ENCODE measurements at regions not wholly inside any gene's neighbourhood (a gene's known extent, or its start where the extent isn't known, plus 50 kb on each side); places are given as distances from the start of the nearest gene placed in this dataset.

DNA sequence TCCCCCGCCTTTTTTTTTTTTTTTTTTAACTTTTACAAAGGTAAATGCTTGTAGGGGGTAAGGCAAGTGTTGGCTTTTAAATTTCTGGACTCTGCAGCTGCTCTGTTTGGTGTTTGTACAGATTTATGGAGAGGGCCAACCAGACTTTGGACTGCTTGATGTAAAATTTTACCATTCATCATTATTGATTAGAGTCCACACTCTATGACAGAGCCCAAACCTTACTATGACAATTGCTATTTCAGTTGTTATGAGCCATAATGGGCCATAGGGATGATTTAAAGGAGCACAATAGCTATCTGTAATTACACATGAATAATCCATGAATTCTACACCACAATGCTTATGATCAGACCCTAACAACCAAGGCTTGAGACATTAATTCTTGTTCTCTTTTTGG lies 867.2 kb downstream of the NR2F1-AS1 start (continued):
- no peak for TF ChIP-seq SREBF2 (IDR thresholded peaks at IDR 0.05; ENCODE audit: low read length)
- TF ChIP-seq SPI1 (IDR thresholded peaks at IDR 0.05; ENCODE audit: borderline replicate concordance, insufficient read depth, low read depth, low read length), result no peak
- TF ChIP-seq, protein P1, sequence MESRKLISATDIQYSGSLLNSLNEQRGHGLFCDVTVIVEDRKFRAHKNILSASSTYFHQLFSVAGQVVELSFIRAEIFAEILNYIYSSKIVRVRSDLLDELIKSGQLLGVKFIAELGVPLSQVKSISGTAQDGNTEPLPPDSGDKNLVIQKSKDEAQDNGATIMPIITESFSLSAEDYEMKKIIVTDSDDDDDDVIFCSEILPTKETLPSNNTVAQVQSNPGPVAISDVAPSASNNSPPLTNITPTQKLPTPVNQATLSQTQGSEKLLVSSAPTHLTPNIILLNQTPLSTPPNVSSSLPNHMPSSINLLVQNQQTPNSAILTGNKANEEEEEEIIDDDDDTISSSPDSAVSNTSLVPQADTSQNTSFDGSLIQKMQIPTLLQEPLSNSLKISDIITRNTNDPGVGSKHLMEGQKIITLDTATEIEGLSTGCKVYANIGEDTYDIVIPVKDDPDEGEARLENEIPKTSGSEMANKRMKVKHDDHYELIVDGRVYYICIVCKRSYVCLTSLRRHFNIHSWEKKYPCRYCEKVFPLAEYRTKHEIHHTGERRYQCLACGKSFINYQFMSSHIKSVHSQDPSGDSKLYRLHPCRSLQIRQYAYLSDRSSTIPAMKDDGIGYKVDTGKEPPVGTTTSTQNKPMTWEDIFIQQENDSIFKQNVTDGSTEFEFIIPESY (IDR thresholded peaks at IDR 0.05), result no peak
- TF ChIP-seq, protein P2, sequence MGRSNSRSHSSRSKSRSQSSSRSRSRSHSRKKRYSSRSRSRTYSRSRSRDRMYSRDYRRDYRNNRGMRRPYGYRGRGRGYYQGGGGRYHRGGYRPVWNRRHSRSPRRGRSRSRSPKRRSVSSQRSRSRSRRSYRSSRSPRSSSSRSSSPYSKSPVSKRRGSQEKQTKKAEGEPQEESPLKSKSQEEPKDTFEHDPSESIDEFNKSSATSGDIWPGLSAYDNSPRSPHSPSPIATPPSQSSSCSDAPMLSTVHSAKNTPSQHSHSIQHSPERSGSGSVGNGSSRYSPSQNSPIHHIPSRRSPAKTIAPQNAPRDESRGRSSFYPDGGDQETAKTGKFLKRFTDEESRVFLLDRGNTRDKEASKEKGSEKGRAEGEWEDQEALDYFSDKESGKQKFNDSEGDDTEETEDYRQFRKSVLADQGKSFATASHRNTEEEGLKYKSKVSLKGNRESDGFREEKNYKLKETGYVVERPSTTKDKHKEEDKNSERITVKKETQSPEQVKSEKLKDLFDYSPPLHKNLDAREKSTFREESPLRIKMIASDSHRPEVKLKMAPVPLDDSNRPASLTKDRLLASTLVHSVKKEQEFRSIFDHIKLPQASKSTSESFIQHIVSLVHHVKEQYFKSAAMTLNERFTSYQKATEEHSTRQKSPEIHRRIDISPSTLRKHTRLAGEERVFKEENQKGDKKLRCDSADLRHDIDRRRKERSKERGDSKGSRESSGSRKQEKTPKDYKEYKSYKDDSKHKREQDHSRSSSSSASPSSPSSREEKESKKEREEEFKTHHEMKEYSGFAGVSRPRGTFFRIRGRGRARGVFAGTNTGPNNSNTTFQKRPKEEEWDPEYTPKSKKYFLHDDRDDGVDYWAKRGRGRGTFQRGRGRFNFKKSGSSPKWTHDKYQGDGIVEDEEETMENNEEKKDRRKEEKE (IDR thresholded peaks at IDR 0.05), result no peak
- no peak for TF ChIP-seq KAT2A (conservative IDR thresholded peaks at IDR 0.05; ENCODE audit: control insufficient read depth, low read depth, low read length)
- no peak for TF ChIP-seq DPF2 (IDR thresholded peaks at IDR 0.05)
- TF ChIP-seq, protein P3, sequence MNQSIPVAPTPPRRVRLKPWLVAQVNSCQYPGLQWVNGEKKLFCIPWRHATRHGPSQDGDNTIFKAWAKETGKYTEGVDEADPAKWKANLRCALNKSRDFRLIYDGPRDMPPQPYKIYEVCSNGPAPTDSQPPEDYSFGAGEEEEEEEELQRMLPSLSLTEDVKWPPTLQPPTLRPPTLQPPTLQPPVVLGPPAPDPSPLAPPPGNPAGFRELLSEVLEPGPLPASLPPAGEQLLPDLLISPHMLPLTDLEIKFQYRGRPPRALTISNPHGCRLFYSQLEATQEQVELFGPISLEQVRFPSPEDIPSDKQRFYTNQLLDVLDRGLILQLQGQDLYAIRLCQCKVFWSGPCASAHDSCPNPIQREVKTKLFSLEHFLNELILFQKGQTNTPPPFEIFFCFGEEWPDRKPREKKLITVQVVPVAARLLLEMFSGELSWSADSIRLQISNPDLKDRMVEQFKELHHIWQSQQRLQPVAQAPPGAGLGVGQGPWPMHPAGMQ (IDR thresholded peaks at IDR 0.05; ENCODE audit: borderline replicate concordance), result no peak
- TF ChIP-seq NRF1 (conservative IDR thresholded peaks at IDR 0.05; ENCODE audit: low read depth, low read length), result no peak
- no peak for TF ChIP-seq NFYA (IDR thresholded peaks at IDR 0.05; ENCODE audit: borderline replicate concordance, low read depth, low read length)

All from GM12878 (cell line).